Panc1 (cell line): ENCODE measurements at regions not wholly inside any gene's neighbourhood (a gene's known extent, or its start where the extent isn't known, plus 50 kb on each side); places are given as distances from the start of the nearest gene placed in this dataset.

ENCODE experiments used
- ATAC-seq: fragments of 200-7000 bp; cut with Tn5 transposase; 2 replicates; pipeline ENCODE4 v1.9.1; 2020; ENCODE audit warnings: mild to moderate bottlenecking, moderate library complexity
- BruUV-seq: library from RNA; stranded (reverse); fragments of 400-500 nt; replicated peaks from 2 replicates; lab custom pipeline; 2021; lab: Mats Ljungman, UMichigan
- CTCF ChIA-PET: fragments of 300-600 bp; sonication (Branson Sonifier 250); formaldehyde crosslinking; loops from one replicate; lab custom pipeline; 2022; ENCODE audit warnings: antibody characterized with exemption; lab: Charles Lee
- POLR2A ChIA-PET: fragments of 300-600 bp; sonication (Branson Sonifier 250); formaldehyde crosslinking; loops from one replicate; lab custom pipeline; 2022; ENCODE audit warnings: antibody characterized with exemption; lab: Charles Lee
- DNase-seq: peaks from one replicate; pipeline ENCODE4 v3.0.0-alpha.2; 2010; ENCODE audit warnings: low read depth, low spot score
- H3K27ac ChIP-seq: 2 replicates; pipeline ENCODE4 v1.5.1; 2011; ENCODE audit warnings: mild to moderate bottlenecking, low read length, inconsistent platforms
- H3K27me3 ChIP-seq: fragments of 200-500 bp; sonication (Bioruptor generic); 2 replicates; pipeline ENCODE4 v1.6.0; 2014; ENCODE audit warnings: low read length, inconsistent platforms; ENCODE audit not compliant: control insufficient read depth, insufficient read depth
- H3K36me3 ChIP-seq: fragments of 200-500 bp; sonication (Bioruptor generic); 2 replicates; pipeline ENCODE4 v1.5.1; 2014; ENCODE audit warnings: inconsistent platforms, mild to moderate bottlenecking, low read length, moderate library complexity; ENCODE audit not compliant: control insufficient read depth, insufficient read depth
- H3K4me1 ChIP-seq: 2 replicates; pipeline ENCODE4 v1.5.1; 2011; ENCODE audit warnings: inconsistent platforms, mild to moderate bottlenecking, low read length, moderate library complexity; ENCODE audit not compliant: control insufficient read depth, insufficient read depth
- H3K4me3 ChIP-seq, 2 experiments: 2 replicates each; pipeline ENCODE4 v1.5.1; 2011 to 2012; ENCODE audit warnings: low read depth in 2 of 2, low read length in 2 of 2, mild to moderate bottlenecking in 2 of 2, inconsistent platforms in 1 of 2, moderate library complexity in 1 of 2
- H3K9me3 ChIP-seq: fragments of 200-500 bp; sonication (Bioruptor generic); 2 replicates; pipeline ENCODE4 v1.5.1; 2014; ENCODE audit warnings: low read depth, mild to moderate bottlenecking, inconsistent platforms, low read length, moderate library complexity; ENCODE audit not compliant: control insufficient read depth, insufficient read depth
- CTCF ChIP-seq: fragments of 450-650 bp; IDR thresholded peaks from 2 replicates; pipeline ENCODE4 v1.5.1; 2017; ENCODE audit warnings: mild to moderate bottlenecking
- POLR2AphosphoS5 ChIP-seq: IDR thresholded peaks from 2 replicates; pipeline ENCODE4 v1.6.1; 2012; ENCODE audit warnings: mild to moderate bottlenecking, low read depth, low read length, moderate library complexity
- REST ChIP-seq, 2 experiments: IDR thresholded peaks; 2 replicates each; pipeline ENCODE4 v1.6.1; 2011 to 2012; ENCODE audit warnings: low read depth in 2 of 2, control low read depth in 1 of 2, low read length in 1 of 2, mild to moderate bottlenecking in 1 of 2, moderate library complexity in 1 of 2; ENCODE audit not compliant: insufficient read depth in 1 of 2
- SIN3A ChIP-seq: IDR thresholded peaks from 2 replicates; pipeline ENCODE4 v1.6.1; 2012; ENCODE audit warnings: low read depth, mild to moderate bottlenecking, low read length, moderate library complexity, borderline replicate concordance; ENCODE audit not compliant: insufficient read depth
- TCF7L2 ChIP-seq: IDR thresholded peaks from 2 replicates; pipeline ENCODE4 v1.6.1; 2011; ENCODE audit warnings: mild to moderate bottlenecking, low read depth, low read length, inconsistent platforms
- in situ Hi-C: cut with HindIII; loops from 2 replicates; pipeline ENCODE4 v1.10.0; 2016; ENCODE audit warnings: low sequenced_read_pairs, low pct_unique_long_range_greater_than_20kb
- intact Hi-C: fragments of 100-400 bp; cut with micrococcal nuclease; formaldehyde crosslinking; loops from one replicate; pipeline ENCODE4 v1.10.0; 2022; ENCODE audit not compliant: unreplicated experiment

GRCh38 chr5:16995372-16995771 lies 59.3 kb upstream of the MYO10 start:
- no peak for TF ChIP-seq REST (IDR thresholded peaks at IDR 0.05; ENCODE audit: insufficient read depth in 1 of 2, low read depth in 2 of 2, low read length in 1 of 2)
- no peak for TF ChIP-seq TCF7L2
- no peak for TF ChIP-seq POLR2AphosphoS5
- TF ChIP-seq SIN3A: no peak
- intact Hi-C loops (no loop called here), in situ Hi-C loops (no loop called here)
- ChIA-PET CTCF (no interaction called here), POLR2A (no interaction called here)
- DNase-seq: no peak
- Histone ChIP-seq H3K27ac (peak overlapping the region; percentile 54), H3K27me3 (no peaks in the 10 kb centered on the region), H3K9me3 (no peaks in the 10 kb centered on the region), H3K4me1 (peaks cover 18% of the 10 kb centered on the region), H3K36me3 (no peaks in the 10 kb centered on the region), H3K4me3 (peak overlapping the region in 1 of 2 experiments; percentile 15; a peak in 2 of 4 replicates)
- no peak for ATAC-seq
- no TSS peak for BruUV-seq

- no TSS peak for BruUV-seq
- TF ChIP-seq POLR2AphosphoS5: no peak
- TF ChIP-seq CTCF: no peak
- no peak for TF ChIP-seq TCF7L2
- TF ChIP-seq REST (IDR thresholded peaks at IDR 0.05; ENCODE audit: insufficient read depth in 1 of 2, low read depth in 2 of 2, low read length in 1 of 2): no peak
- TF ChIP-seq SIN3A: no peak
- intact Hi-C loops: no loop called here
- Histone ChIP-seq H3K4me3 (no peak overlapping the region), H3K27me3 (no peaks in the 10 kb centered on the region), H3K9me3 (no peaks in the 10 kb centered on the region), H3K36me3 (no peaks in the 10 kb centered on the region), H3K27ac (peak overlapping the region; percentile 29), H3K4me1 (peaks cover 9% of the 10 kb centered on the region)
- peak; percentile 94 for ATAC-seq
- in situ Hi-C loops: no loop called here
- DNase-seq: peak; percentile 83
- POLR2A ChIA-PET: interaction anchor here (0.5 to 0.7 kb wide), 3 partner anchors 81 to 1120 kb away, joined by 3 to 9 read pairs (median 6); no protein-coding TSS in a partner anchor
- CTCF ChIA-PET: interaction anchor here (0.6 kb wide), 1 partner anchor 280 kb away, joined by 3 read pairs; no protein-coding TSS in a partner anchor
Measured at GRCh38 chr5:17000291-17000939, 64.3 kb upstream of the MYO10 start.
